ENCODE measurements at regions not wholly inside any gene's neighbourhood (a gene's known extent, or its start where the extent isn't known, plus 50 kb on each side); places are given as distances from the start of the nearest gene placed in this dataset.

DNA sequence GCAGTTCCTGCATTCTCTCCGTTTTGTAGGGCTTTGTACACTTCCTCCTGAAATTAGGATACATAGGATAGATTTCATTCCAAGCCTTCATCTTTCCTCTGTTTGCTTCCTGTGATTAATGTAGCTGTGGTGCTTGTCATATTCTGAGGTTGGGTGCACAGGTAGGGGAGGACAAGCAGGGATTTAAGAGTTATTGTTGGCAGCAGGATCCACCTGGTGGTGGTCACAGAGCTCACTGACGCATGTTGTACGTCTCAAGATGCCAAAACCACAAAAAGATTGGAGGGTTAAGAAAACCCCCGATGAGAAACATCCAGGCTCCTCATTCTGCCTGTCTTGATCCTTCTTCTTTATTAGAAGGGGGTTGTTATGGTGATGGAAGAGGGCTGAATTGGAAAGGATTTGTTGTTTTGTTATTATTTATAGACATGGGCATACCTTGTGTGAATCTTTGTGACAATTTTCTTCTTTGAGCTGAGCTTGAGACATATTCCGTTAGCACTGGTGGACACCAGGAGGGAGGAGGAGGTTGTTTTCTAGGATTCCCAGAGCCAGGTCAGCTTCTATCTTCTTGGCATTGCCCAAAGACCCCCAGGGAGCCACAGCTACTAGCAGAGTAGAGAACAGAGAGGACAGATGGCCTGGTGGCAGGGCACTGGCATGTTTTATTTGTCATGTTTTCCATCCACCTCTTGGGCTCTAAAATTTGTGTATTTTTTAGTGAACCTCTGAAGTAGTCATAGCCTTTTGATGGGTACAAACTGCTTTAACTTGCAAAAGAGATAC is 57.7 kb upstream of the LARS2 start:
- Histone ChIP-seq H2AFZ (ENCODE audit: low read length) (no peak overlapping the region), H3F3A (ENCODE audit: insufficient read depth, low read length) (no peaks in the 10 kb centered on the region), H3K4me1 (ENCODE audit: low read length) (no peaks in the 10 kb centered on the region), H4K20me1 (ENCODE audit: insufficient read depth, low read length) (no peaks in the 10 kb centered on the region), H3K27ac (ENCODE audit: low read length) (no peak overlapping the region), H3K27me3 (replicated peaks; ENCODE audit: insufficient read depth, low read length) (no peaks in the 10 kb centered on the region), H3K9me3 (replicated peaks; ENCODE audit: insufficient read depth, low read length) (no peaks in the 10 kb centered on the region), H3K9me2 (replicated peaks; ENCODE audit: insufficient read depth, low read length) (no peaks in the 10 kb centered on the region), H3K79me2 (ENCODE audit: low read length) (no peaks in the 10 kb centered on the region), H3K9ac (ENCODE audit: low read length) (no peak overlapping the region), H3K4me2 (ENCODE audit: low read depth, low read length) (no peak overlapping the region), H3K4me3 (ENCODE audit: low read length) (no peak overlapping the region), H3K36me3 (replicated peaks; ENCODE audit: insufficient read depth, low read length) (no peaks in the 10 kb centered on the region)
- DNase-seq, result no peak
- TF ChIP-seq, protein P1, sequence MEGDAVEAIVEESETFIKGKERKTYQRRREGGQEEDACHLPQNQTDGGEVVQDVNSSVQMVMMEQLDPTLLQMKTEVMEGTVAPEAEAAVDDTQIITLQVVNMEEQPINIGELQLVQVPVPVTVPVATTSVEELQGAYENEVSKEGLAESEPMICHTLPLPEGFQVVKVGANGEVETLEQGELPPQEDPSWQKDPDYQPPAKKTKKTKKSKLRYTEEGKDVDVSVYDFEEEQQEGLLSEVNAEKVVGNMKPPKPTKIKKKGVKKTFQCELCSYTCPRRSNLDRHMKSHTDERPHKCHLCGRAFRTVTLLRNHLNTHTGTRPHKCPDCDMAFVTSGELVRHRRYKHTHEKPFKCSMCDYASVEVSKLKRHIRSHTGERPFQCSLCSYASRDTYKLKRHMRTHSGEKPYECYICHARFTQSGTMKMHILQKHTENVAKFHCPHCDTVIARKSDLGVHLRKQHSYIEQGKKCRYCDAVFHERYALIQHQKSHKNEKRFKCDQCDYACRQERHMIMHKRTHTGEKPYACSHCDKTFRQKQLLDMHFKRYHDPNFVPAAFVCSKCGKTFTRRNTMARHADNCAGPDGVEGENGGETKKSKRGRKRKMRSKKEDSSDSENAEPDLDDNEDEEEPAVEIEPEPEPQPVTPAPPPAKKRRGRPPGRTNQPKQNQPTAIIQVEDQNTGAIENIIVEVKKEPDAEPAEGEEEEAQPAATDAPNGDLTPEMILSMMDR (IDR thresholded peaks at IDR 0.05; ENCODE audit: low read length), result no peak

DNA sequence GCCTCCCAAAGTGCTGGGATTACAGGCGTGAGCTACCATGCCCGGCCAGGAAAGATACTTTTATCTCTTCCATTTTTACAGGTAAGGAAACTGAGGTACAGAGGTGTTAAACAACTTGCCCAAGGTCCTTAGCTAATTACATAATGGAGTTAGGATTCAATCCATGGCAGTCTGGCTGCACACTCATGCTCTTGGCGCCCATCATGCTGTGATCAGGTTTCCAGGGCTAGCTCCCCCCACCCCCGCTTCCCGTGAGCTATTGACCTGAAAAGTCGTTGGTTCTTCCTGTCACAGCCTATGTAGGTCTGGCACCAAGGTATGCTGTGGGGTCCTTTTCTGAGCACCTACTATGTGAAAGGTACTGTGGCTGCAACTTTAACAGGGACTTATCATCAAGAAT is 55.9 kb upstream of the LARS2 start:
- no peaks in the 10 kb centered on the region for H3K4me1 ChIP-seq (ENCODE audit: low read length)
- H2AFZ ChIP-seq (ENCODE audit: low read length), result no peak overlapping the region
- H3K9ac ChIP-seq (ENCODE audit: low read length), result no peak overlapping the region
- no peaks in the 10 kb centered on the region for H3K9me2 ChIP-seq (replicated peaks; ENCODE audit: insufficient read depth, low read length)
- no peaks in the 10 kb centered on the region for H3F3A ChIP-seq (ENCODE audit: insufficient read depth, low read length)
- no peaks in the 10 kb centered on the region for H3K36me3 ChIP-seq (replicated peaks; ENCODE audit: insufficient read depth, low read length)
- H3K79me2 ChIP-seq (ENCODE audit: low read length), result no peaks in the 10 kb centered on the region
- no peak for DNase-seq
- H3K27me3 ChIP-seq (replicated peaks; ENCODE audit: insufficient read depth, low read length), result no peaks in the 10 kb centered on the region
- H3K9me3 ChIP-seq (replicated peaks; ENCODE audit: insufficient read depth, low read length), result no peaks in the 10 kb centered on the region
- no peaks in the 10 kb centered on the region for H4K20me1 ChIP-seq (ENCODE audit: insufficient read depth, low read length)
- TF ChIP-seq, protein P1 (IDR thresholded peaks at IDR 0.05; ENCODE audit: low read length), result no peak
- TF ChIP-seq EZH2phosphoT487 (IDR thresholded peaks at IDR 0.05; ENCODE audit: low read length) (no peak), EZH2 (optimal IDR thresholded peaks at IDR 0.05; ENCODE audit: low read depth, low read length) (no peak)
- no peak overlapping the region for H3K4me2 ChIP-seq (ENCODE audit: low read depth, low read length)
- no peak overlapping the region for H3K27ac ChIP-seq (ENCODE audit: low read length)
- H3K4me3 ChIP-seq (ENCODE audit: low read length), result no peak overlapping the region

DNA sequence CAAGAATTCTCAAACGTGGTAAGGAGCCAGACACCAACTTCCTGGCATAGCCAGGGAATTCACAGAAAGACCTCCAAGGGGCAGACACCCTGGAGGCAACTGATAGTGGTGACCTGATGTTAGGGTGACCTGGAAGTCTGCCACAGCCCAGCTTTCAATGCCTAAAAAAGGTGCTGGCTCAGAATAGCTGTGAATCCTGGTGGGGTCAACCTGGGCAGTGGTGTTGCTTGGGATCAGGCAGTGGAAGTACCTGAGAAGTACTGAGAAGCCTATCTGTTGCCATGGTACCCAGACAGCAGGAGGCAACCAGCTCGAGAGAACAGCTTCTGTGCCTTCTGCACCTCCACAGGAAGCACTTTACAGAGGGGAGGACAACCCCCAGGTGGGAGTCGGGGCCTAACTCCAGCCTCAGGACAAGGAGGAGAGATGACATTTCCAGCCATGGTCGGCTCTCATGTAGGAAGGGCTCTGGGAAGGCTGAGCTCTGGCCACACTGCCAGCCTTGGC is 55.4 kb upstream of the LARS2 start:
- Histone ChIP-seq H3K9me2 (replicated peaks; ENCODE audit: insufficient read depth, low read length) (no peaks in the 10 kb centered on the region), H3K27ac (ENCODE audit: low read length) (no peak overlapping the region), H3K4me2 (ENCODE audit: low read depth, low read length) (no peak overlapping the region), H4K20me1 (ENCODE audit: insufficient read depth, low read length) (no peaks in the 10 kb centered on the region), H3K27me3 (replicated peaks; ENCODE audit: insufficient read depth, low read length) (no peaks in the 10 kb centered on the region), H2AFZ (ENCODE audit: low read length) (no peak overlapping the region), H3K36me3 (replicated peaks; ENCODE audit: insufficient read depth, low read length) (no peaks in the 10 kb centered on the region), H3K79me2 (ENCODE audit: low read length) (no peaks in the 10 kb centered on the region), H3K9me3 (replicated peaks; ENCODE audit: insufficient read depth, low read length) (no peaks in the 10 kb centered on the region), H3K4me1 (ENCODE audit: low read length) (no peaks in the 10 kb centered on the region), H3F3A (ENCODE audit: insufficient read depth, low read length) (no peaks in the 10 kb centered on the region), H3K9ac (ENCODE audit: low read length) (no peak overlapping the region), H3K4me3 (ENCODE audit: low read length) (no peak overlapping the region)
- DNase-seq, result no peak
- TF ChIP-seq EZH2 (optimal IDR thresholded peaks at IDR 0.05; ENCODE audit: low read depth, low read length) (no peak), EZH2phosphoT487 (IDR thresholded peaks at IDR 0.05; ENCODE audit: low read length) (no peak)
- TF ChIP-seq, protein P1 (IDR thresholded peaks at IDR 0.05; ENCODE audit: low read length), result no peak

Measured in MM.1S (cell line).